AG09319 (cell line): ENCODE measurements at regions not wholly inside any gene's neighbourhood (a gene's known extent, or its start where the extent isn't known, plus 50 kb on each side); places are given as distances from the start of the nearest gene placed in this dataset.

ENCODE experiments used
- DNase-seq: peaks from one replicate; pipeline ENCODE4 v3.0.0-alpha.2; 2010; ENCODE audit warnings: low read depth; ENCODE audit errors: extremely low read depth
- CTCF ChIP-seq: IDR thresholded peaks from 2 replicates; pipeline ENCODE4 v1.5.1; 2011; ENCODE audit warnings: low read depth, mild to moderate bottlenecking, inconsistent platforms, low read length, moderate library complexity

- DNase-seq: no peak
- TF ChIP-seq CTCF: no peak
Measured at GRCh38 chr15:95352631-95353187, 977.8 kb upstream of the NR2F2 start.

GRCh38 chr15:95353512-95353911 is 977.0 kb upstream of the NR2F2 start:
- TF ChIP-seq CTCF: no peak
- no peak for DNase-seq

GRCh38 chr15:95359966-95360365 is 970.5 kb upstream of the NR2F2 start:
- TF ChIP-seq CTCF: no peak
- no peak for DNase-seq

- DNase-seq: no peak
- TF ChIP-seq CTCF: no peak
Measured at GRCh38 chr15:95362306-95362705, 968.2 kb upstream of the NR2F2 start.

- TF ChIP-seq CTCF: no peak
- no peak for DNase-seq
Measured at GRCh38 chr15:95363646-95364045, 966.9 kb upstream of the NR2F2 start.

- TF ChIP-seq CTCF: no peak
- no peak for DNase-seq
Measured at GRCh38 chr15:95365511-95366107, 964.9 kb upstream of the NR2F2 start.

- no peak for DNase-seq
- no peak for TF ChIP-seq CTCF
Measured at GRCh38 chr15:95368191-95368590, 962.3 kb upstream of the NR2F2 start.
